ENCODE measurements at regions not wholly inside any gene's neighbourhood (a gene's known extent, or its start where the extent isn't known, plus 50 kb on each side); places are given as distances from the start of the nearest gene placed in this dataset.

- TF ChIP-seq POLR2A (IDR thresholded peaks at IDR 0.05; ENCODE audit: low read length), result no peak
- no peak for TF ChIP-seq GATA1 (IDR thresholded peaks at IDR 0.05; ENCODE audit: low read depth, low read length)
Measured at GRCh38 chr18:77343846-77344510, 94.3 kb downstream of the GALR1 start.

All from erythroblast (primary cell).